ENCODE measurements at regions not wholly inside any gene's neighbourhood (a gene's known extent, or its start where the extent isn't known, plus 50 kb on each side); places are given as distances from the start of the nearest gene placed in this dataset.

DNA sequence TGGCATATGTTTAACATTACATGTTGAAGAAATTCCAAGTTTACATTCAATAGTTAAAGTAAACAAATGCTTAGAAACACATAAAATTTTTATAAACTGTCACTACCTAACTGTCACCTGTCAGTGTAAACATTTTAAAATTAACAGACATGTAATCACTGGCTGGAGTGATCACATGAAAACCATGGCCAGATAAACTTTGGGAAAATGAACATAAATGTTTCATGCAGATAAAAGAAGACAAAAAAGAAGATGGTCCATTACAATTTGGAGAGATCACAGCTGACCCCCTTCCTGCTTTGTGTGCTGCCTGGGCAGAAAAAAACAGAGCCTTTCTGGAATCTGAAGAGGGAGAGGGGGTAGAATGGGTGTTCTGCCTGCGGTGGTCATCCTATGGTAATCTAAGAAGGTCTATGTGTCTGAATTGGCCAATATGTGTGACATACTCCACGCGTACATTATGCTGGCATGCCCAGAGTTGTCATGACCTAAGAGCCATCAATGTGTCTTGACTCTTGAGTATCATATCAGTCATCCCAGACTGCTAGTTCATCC lies 57.5 kb upstream of the MEOX2 start:
- TF ChIP-seq, protein P1, sequence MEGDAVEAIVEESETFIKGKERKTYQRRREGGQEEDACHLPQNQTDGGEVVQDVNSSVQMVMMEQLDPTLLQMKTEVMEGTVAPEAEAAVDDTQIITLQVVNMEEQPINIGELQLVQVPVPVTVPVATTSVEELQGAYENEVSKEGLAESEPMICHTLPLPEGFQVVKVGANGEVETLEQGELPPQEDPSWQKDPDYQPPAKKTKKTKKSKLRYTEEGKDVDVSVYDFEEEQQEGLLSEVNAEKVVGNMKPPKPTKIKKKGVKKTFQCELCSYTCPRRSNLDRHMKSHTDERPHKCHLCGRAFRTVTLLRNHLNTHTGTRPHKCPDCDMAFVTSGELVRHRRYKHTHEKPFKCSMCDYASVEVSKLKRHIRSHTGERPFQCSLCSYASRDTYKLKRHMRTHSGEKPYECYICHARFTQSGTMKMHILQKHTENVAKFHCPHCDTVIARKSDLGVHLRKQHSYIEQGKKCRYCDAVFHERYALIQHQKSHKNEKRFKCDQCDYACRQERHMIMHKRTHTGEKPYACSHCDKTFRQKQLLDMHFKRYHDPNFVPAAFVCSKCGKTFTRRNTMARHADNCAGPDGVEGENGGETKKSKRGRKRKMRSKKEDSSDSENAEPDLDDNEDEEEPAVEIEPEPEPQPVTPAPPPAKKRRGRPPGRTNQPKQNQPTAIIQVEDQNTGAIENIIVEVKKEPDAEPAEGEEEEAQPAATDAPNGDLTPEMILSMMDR (IDR thresholded peaks at IDR 0.05), result no peak
- TF ChIP-seq POLR2AphosphoS5 (IDR thresholded peaks at IDR 0.05; ENCODE audit: insufficient read depth in 1 of 2, low read depth in 1 of 2) (no peak), POLR2A (IDR thresholded peaks at IDR 0.05) (no peak)

All from vagina (tissue), 2 donors.